Activated CD4-positive, alpha-beta T cell treated with anti-CD3 and anti-CD28 coated beads, Interleukin-2, amount 50 U/mL, for 4 hours (primary cell): ENCODE measurements at regions not wholly inside any gene's neighbourhood (a gene's known extent, or its start where the extent isn't known, plus 50 kb on each side); places are given as distances from the start of the nearest gene placed in this dataset.
"Not testable (repeated sequence)": the region's sequence is repeated elsewhere in the genome, so short reads cannot be mapped to it uniquely, and the experiment has no call there.

Source experiments
- DNase-seq, 2 experiments: peaks; one replicate each; pipeline ENCODE4 v3.0.0-alpha.2; 2020

DNA sequence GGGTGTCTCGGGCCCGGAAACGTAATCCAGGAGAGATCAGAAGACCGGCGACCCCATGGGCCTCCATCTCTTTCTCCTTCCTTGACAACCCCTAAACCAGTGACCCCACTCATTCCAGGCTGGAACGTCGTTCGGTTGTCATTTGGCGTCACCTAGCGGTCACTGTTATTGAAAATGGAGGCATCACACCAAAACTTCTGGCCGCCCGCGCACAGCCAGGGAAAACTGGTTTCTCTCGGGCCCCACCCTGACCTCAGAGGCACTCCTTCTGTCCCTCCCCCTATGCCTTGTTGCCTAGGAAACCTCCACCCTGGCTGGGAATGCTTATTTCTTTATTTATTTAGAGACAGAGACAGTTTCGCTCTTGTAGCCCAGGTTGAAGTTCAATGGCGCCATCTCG lies 2327.3 kb upstream of the TPTE start:
- DNase-seq: not testable (repeated sequence)

DNA sequence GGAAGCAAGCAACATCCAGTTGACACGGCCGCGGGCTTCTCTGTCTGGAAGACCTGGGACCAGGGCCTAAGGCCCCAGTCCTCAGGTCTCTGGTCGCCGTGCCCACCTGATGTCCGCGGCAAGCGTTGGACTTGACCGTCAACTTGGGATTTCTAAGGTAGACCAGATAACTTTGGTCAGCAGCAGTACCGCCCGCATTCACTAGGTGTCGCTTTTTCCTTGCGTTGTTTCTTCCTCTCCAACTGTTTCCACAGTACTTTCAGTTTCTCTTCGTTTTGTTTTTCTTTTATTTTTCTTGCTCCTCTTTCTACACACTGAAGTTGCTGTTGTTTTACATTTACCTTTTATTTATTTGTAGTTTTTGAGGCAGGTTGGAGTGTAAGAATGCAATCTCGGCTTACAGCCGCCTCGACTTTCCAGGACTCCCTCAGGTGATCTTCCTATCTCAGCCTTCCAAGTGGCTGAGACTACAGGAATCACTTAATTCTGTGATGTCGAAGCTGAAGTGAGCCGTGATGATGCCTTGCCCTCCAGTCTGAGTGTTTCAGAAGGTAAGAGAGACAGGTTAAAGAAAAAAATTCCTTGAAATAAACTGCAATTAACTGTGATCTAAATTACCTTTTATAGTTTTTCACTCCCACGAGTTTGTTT lies 2323.9 kb upstream of the TPTE start:
- DNase-seq: not testable (repeated sequence)

DNA sequence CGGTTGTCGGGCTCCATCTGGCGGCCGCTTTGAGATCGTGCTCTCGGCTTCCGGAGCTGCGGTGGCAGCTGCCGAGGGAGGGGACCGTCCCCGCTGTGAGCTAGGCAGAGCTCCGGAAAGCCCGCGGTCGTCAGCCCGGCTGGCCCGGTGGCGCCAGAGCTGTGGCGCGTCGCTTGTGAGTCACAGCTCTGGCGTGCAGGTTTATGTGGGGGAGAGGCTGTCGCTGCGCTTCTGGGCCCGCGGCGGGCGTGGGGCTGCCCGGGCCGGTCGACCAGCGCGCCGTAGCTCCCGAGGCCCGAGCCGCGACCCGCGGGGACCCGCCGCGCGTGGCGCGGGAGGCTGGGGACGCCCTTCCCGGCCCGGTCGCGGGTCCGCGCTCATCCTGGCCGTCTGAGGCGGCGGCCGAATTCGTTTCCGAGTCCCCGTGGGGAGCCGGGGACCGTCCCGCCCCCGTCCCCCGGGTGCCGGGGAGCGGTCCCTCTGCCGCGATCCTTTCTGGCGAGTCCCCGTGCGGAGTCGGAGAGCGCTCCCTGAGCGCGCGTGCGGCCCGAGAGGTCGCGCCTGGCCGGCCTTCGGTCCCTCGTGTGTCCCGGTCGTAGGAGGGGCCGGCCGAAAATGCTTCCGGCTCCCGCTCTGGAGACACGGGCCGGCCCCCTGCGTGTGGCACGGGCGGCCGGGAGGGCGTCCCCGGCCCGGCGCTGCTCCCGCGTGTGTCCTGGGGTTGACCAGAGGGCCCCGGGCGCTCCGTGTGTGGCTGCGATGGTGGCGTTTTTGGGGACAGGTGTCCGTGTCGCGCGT lies 2316.1 kb upstream of the TPTE start:
- not testable (repeated sequence) for DNase-seq

DNA sequence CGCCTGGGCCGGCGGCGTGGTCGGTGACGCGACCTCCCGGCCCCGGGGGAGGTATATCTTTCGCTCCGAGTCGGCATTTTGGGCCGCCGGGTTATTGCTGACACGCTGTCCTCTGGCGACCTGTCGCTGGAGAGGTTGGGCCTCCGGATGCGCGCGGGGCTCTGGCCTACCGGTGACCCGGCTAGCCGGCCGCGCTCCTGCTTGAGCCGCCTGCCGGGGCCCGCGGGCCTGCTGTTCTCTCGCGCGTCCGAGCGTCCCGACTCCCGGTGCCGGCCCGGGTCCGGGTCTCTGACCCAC lies 2315.5 kb upstream of the TPTE start:
- DNase-seq: not testable (repeated sequence)

DNA sequence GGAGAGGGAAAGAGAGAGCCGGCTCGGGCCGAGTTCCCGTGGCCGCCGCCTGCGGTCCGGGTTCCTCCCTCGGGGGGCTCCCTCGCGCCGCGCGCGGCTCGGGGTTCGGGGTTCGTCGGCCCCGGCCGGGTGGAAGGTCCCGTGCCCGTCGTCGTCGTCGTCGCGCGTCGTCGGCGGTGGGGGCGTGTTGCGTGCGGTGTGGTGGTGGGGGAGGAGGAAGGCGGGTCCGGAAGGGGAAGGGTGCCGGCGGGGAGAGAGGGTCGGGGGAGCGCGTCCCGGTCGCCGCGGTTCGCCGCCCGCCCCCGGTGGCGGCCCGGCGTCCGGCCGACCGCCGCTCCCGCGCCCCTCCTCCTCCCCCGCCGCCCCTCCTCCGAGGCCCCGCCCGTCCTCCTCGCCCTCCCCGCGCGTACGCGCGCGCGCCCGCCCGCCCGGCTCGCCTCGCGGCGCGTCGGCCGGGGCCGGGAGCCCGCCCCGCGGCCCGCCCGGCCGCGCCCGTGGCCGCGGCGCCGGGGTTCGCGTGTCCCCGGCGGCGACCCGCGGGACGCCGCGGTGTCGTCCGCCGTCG lies 2308.3 kb upstream of the TPTE start:
- peak; percentile 74 for DNase-seq

GRCh38 chr21:8214539-8214938 lies 2306.8 kb upstream of the TPTE start:
- not testable (repeated sequence) for DNase-seq

DNA sequence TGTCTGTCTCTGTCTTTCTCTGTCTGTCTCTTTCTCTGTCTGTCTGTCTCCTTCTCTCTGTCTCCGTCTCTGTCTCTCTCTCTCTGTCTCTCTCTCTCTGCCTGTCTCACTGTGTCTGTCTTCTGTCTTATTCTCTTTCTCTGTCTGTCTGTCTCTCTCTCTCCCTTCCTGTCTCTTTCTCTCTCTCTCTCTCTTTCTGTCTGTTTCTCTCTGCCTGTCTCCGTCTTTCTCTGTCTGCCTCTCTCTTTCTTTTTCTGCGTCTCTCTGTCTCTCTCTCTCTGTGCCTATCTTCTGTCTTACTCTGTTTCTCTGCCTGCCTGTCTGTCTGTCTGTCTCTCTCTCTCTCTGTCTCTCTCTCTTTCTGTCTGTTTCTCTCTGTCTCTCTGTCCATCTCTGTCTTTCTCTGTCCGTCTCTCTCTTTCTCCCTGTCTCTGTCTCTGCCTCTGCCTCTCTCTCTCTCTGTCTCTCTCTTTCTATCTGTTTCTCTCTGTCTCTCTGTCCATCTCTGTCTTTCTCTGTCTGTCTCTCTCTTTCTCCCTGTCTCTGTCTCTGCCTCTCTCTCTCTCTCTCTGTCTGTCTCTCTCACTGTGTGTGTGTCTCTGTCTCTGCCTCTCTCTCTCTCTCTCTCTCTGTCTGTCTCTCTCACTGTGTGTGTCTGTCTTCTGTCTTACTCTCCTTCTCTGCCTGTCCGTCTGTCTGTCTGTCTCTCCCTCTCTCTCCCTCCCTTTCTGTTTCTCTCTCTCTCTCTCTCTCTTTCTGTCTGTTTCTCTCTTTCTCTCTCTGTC lies 2291.8 kb upstream of the TPTE start:
- not testable (repeated sequence) for DNase-seq

DNA sequence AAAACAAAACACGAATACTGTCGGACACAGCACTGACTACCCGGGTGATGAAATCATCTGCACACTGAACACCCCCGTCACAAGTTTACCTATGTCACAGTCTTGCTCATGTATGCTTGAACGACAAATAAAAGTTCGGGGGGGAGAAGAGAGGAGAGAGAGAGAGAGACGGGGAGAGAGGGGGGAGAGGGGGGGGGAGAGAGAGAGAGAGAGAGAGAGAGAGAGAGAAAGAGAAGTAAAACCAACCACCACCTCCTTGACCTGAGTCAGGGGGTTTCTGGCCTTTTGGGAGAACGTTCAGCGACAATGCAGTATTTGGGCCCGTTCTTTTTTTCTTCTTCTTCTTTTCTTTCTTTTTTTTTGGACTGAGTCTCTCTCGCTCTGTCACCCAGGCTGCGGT lies 2290.1 kb upstream of the TPTE start:
- not testable (repeated sequence) for DNase-seq

DNA sequence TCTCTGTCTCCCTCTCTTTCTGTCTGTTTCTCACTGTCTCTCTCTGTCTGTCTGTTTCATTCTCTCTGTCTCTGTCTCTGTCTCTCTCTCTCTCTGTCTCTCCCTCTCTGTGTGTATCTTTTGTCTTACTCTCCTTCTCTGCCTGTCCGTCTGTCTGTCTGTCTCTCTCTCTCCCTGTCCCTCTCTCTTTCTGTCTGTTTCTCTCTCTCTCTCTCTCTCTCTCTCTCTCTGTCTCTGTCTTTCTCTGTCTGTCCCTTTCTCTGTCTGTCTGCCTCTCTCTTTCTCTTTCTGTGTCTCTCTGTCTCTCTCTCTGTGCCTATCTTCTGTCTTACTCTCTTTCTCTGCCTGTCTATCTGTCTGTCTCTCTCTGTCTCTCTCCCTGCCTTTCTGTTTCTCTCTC lies 2288.4 kb upstream of the TPTE start:
- not testable (repeated sequence) for DNase-seq

GRCh38 chr21:8234059-8234458 lies 2287.3 kb upstream of the TPTE start:
- not testable (repeated sequence) for DNase-seq

DNA sequence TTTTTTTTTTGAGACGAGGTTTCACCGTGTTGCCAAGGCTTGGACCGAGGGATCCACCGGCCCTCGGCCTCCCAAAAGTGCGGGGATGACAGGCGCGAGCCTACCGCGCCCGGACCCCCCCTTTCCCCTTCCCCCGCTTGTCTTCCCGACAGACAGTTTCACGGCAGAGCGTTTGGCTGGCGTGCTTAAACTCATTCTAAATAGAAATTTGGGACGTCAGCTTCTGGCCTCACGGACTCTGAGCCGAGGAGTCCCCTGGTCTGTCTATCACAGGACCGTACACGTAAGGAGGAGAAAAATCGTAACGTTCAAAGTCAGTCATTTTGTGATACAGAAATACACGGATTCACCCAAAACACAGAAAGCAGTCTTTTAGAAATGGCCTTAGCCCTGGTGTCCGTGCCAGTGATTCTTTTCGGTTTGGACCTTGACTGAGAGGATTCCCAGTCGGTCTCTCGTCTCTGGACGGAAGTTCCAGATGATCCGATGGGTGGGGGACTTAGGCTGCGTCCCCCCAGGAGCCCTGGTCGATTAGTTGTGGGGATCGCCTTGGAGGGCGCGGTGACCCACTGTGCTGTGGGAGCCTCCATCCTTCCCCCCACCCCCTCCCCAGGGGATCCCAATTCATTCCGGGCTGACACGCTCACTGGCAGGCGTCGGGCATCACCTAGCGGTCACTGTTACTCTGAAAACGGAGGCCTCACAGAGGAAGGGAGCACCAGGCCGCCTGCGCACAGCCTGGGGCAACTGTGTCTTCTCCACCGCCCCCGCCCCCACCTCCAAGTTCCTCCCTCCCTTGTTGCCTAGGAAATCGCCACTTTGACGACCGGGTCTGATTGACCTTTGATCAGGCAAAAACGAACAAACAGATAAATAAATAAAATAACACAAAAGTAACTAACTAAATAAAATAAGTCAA lies 2276.4 kb upstream of the TPTE start:
- DNase-seq: not testable (repeated sequence)

- DNase-seq: not testable (repeated sequence)
These were observed 2275.6 kb upstream of the TPTE start for GRCh38 chr21:8245642-8246402.

- DNase-seq: not testable (repeated sequence)
These were observed 2269.7 kb upstream of the TPTE start for GRCh38 chr21:8251701-8252100.

GRCh38 chr21:8255094-8255493 lies 2266.3 kb upstream of the TPTE start:
- DNase-seq: peak in 1 of 2 experiments; percentile 0

- DNase-seq: peak in 1 of 2 experiments; percentile 0
These were observed 2264.1 kb upstream of the TPTE start for GRCh38 chr21:8257083-8257799.

GRCh38 chr21:8260065-8260627 lies 2261.2 kb upstream of the TPTE start:
- not testable (repeated sequence) for DNase-seq
